Thyroid gland (tissue), 4 donors: ENCODE measurements at regions not wholly inside any gene's neighbourhood (a gene's known extent, or its start where the extent isn't known, plus 50 kb on each side); places are given as distances from the start of the nearest gene placed in this dataset.
"Not testable (repeated sequence)": the region's sequence is repeated elsewhere in the genome, so short reads cannot be mapped to it uniquely, and the experiment has no call there.

Experiments used
- DNase-seq, 2 donors: peaks; one replicate each; pipeline ENCODE4 v3.0.0-alpha.2; 2019
- H3K27ac ChIP-seq, 3 donors: fragments of 200-600 bp; sonication (generic); 1 replicate in 2 of 3; 2 replicates in 1 of 3; pipeline ENCODE4 v1.5.1; 2016 to 2019; ENCODE audit warnings: mild to moderate bottlenecking in 1 of 3, moderate library complexity in 1 of 3
- H3K27me3 ChIP-seq: fragments of 200-600 bp; sonication (generic); one replicate; pipeline ENCODE4 v1.5.1; 2019
- H3K36me3 ChIP-seq, 2 donors: fragments of 200-600 bp; sonication (generic); one replicate each; pipeline ENCODE4 v1.5.1; 2016 to 2019
- H3K4me1 ChIP-seq, 2 donors: fragments of 200-600 bp; sonication (generic); one replicate each; pipeline ENCODE4 v1.5.1; 2017 to 2019
- H3K4me3 ChIP-seq, 3 donors: fragments of 200-600 bp; sonication (generic); replicated peaks in 1 of 3; 1 replicate in 2 of 3; 2 replicates in 1 of 3; pipeline ENCODE4 v1.5.1; 2016; ENCODE audit warnings: mild to moderate bottlenecking in 1 of 3
- H3K9me3 ChIP-seq: fragments of 200-600 bp; sonication (generic); one replicate; pipeline ENCODE4 v1.5.1; 2017
- POLR2A ChIP-seq, 2 donors: fragments of 450-650 bp; IDR thresholded peaks; one replicate each; pipeline ENCODE4 v1.6.1; 2017; ENCODE audit warnings: antibody characterized with exemption in 2 of 2, mild to moderate bottlenecking in 2 of 2, moderate library complexity in 1 of 2
- WGBS, 2 donors: methylation state at CpG; one replicate each; pipeline ENCODE4 v1.1.5; 2017; 5-methylcytosine and 5-hydroxymethylcytosine counted together
- intact Hi-C: fragments of 100-400 bp; cut with DNase I; formaldehyde crosslinking; loops from one replicate; pipeline ENCODE4 v1.15.1; 2023
- TF ChIP-seq, protein P1 (sequence below), 6 experiments: fragments of 200-600 bp in 3 of 6; fragments of 450-650 bp in 3 of 6; sonication (generic) in 3 of 6; IDR thresholded peaks; one replicate each; pipeline ENCODE4 v1.5.1; 2016 to 2019; ENCODE audit warnings: antibody characterized with exemption in 6 of 6, mild to moderate bottlenecking in 2 of 6, inconsistent platforms in 1 of 6, moderate library complexity in 1 of 6

DNA sequence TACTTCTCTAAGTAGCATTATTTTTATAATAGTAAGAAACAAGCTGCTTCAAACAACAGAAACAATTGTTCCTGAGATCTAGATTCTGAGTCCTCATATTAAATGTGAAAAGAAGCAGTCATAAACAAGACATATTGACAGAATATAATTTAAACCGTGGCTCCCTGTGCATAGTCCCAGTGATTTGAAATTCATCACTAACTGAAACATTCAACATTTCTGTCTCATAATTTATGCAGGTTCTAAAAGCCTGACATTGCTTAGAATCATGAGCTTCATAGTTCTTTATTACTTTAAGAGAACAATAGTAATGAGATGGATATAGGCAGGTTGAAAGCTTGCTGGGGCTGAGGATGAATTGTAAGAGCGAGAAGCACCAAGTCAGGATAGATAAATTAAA lies 375.5 kb upstream of the MAGEB18 start:
- WGBS, 2 donors = 82 to 89% methylated on average over 2 of the region's 2 CpGs
- intact Hi-C loops = no loop called here

DNA sequence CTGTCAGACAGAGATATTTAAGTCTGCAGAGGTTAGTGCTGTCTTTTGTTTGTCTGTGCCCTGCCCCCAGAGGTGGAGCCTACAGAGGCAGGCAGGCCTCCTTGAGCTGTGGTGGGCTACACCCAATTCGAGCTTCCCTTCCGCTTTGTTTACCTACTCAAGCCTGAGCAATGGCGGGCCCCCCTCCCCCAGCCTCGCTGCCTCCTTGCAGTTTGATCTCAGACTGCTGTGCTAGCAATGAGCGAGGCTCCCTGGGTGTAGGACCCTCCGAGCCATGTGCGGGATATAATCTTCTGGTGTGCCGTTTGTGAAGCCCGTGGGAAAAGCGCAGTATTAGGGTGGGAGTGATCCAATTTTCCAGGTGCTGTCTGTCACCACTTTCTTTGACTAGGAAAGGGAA lies 366.3 kb upstream of the MAGEB18 start:
- WGBS, 2 donors = 89 to 95% methylated on average over 8 to 9 of the region's 10 CpGs
- DNase-seq, H3K9me3 ChIP-seq, H3K27me3 ChIP-seq, H3K4me1 ChIP-seq, H3K36me3 ChIP-seq, H3K27ac ChIP-seq, intact Hi-C loops, H3K4me3 ChIP-seq: not testable (repeated sequence)

More for the DNA sequence above, 375.5 kb upstream of the MAGEB18 start:
- Histone ChIP-seq H3K36me3 (no peaks in the 10 kb centered on the region), H3K9me3 (no peaks in the 10 kb centered on the region), H3K27ac (no peak overlapping the region), H3K27me3 (no peaks in the 10 kb centered on the region), H3K4me1 (no peaks in the 10 kb centered on the region), H3K4me3 (no peak overlapping the region)
- DNase-seq = no peak
- TF ChIP-seq, protein P1, sequence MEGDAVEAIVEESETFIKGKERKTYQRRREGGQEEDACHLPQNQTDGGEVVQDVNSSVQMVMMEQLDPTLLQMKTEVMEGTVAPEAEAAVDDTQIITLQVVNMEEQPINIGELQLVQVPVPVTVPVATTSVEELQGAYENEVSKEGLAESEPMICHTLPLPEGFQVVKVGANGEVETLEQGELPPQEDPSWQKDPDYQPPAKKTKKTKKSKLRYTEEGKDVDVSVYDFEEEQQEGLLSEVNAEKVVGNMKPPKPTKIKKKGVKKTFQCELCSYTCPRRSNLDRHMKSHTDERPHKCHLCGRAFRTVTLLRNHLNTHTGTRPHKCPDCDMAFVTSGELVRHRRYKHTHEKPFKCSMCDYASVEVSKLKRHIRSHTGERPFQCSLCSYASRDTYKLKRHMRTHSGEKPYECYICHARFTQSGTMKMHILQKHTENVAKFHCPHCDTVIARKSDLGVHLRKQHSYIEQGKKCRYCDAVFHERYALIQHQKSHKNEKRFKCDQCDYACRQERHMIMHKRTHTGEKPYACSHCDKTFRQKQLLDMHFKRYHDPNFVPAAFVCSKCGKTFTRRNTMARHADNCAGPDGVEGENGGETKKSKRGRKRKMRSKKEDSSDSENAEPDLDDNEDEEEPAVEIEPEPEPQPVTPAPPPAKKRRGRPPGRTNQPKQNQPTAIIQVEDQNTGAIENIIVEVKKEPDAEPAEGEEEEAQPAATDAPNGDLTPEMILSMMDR (IDR thresholded peaks at IDR 0.05) = no peak
- no peak for TF ChIP-seq POLR2A (IDR thresholded peaks at IDR 0.05)

DNA sequence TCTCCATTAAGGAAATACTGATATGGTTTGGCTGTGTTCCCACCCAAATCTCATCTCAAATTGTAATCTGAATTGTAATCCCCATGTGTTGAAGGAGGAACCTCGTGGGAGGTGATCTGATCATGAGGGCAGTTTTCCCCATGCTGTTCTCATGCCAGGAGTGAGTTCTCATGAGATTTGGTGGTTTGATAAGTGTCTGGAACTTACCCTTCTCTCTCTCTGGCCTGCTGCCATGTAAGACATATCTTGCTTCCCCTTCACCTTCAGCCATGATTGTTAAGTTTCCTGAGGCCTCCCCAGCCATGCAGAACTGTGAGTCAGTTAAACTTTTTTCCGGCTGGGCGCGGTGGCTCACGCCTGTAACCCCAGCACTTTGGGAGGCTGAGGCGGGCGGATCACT lies 340.3 kb upstream of the MAGEB18 start:
- DNase-seq, H3K27me3 ChIP-seq, H3K36me3 ChIP-seq, intact Hi-C loops, H3K9me3 ChIP-seq, H3K4me1 ChIP-seq, H3K4me3 ChIP-seq, H3K27ac ChIP-seq: not testable (repeated sequence)
- 44 to 68% methylated on average over 1 to 3 of the region's 7 CpGs for WGBS, 2 donors

DNA sequence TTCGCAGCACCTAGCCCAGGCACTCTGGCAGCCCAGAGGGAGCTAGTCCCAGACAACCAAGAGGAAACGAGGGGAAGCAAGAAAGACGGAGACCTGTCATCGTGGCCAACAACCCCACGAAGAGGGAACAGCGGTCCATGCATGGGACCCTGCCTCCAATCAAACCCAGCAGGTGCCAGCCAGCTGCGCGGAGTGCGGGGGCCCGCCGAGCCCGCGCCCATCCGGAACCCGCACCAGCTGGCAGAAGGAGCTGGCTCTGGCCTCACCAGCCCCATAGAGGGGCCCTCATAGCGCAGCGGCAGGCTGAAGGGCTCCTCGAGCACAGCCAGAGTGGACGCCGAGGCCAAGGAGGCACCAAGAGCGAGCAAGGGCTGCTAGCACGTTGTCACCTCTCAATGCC lies 332.4 kb upstream of the MAGEB18 start:
- Histone ChIP-seq H3K4me1 (no peaks in the 10 kb centered on the region), H3K27ac (no peak overlapping the region), H3K9me3 (no peaks in the 10 kb centered on the region), H3K4me3 (no peak overlapping the region), H3K27me3 (no peaks in the 10 kb centered on the region), H3K36me3 (no peaks in the 10 kb centered on the region)
- intact Hi-C loops = no loop called here
- no peak for TF ChIP-seq POLR2A (IDR thresholded peaks at IDR 0.05)
- TF ChIP-seq, protein P1 (IDR thresholded peaks at IDR 0.05) = no peak
- 91% methylated on average over 13 of the region's 22 CpGs; no CpG with 5 or more reads in 1 of the 2 donors for WGBS, 2 donors
- DNase-seq = no peak

DNA sequence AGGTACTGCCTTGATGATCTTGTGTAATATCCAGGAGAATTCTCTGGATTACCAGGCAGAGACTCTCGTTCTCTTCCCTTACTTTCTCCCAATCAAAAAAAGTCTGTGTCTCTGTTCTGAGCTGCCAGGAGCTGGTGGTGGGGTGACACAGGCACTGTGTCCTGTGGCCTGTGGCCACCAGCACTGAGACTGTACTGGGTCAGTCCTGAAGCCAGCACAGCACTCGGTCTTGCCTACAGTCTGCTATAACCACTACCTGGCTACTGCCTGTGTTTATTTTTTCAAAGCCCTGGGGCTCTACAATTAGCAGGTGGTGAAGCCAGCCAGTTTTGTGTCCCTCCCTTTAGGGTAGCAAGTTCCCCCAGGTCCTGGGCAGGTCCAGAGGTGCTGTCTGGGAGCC lies 331.1 kb upstream of the MAGEB18 start:
- H3K4me1 ChIP-seq = no peaks in the 10 kb centered on the region
- no peaks in the 10 kb centered on the region for H3K9me3 ChIP-seq
- 83 to 91% methylated on average over 2 of the region's 2 CpGs for WGBS, 2 donors
- TF ChIP-seq POLR2A (IDR thresholded peaks at IDR 0.05) = no peak
- TF ChIP-seq, protein P1 (IDR thresholded peaks at IDR 0.05) = no peak
- H3K27ac ChIP-seq = no peak overlapping the region
- H3K4me3 ChIP-seq = no peak overlapping the region
- intact Hi-C loops = no loop called here
- DNase-seq = no peak
- H3K27me3 ChIP-seq = no peaks in the 10 kb centered on the region
- H3K36me3 ChIP-seq = no peaks in the 10 kb centered on the region

DNA sequence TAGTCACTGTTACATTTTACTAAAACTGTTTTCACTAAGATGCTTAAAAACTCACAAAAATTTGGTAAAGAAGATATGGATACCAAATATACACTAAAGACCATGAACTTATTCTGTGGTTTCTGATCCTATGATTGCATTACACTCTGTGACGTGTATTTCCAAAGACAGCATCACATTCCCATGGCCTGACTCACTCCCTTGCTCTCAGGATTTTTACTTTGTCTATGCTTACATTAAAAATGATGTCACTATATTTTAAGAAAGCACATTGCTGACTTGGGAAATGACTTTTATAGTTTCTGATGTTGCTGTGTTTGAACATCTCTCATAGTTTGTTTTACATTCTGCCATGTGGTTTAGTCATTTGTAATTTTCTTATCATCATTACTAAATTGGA lies 327.9 kb upstream of the MAGEB18 start:
- Histone ChIP-seq H3K4me1 (no peaks in the 10 kb centered on the region), H3K27ac (no peak overlapping the region), H3K9me3 (no peaks in the 10 kb centered on the region), H3K36me3 (no peaks in the 10 kb centered on the region), H3K27me3 (no peaks in the 10 kb centered on the region), H3K4me3 (no peak overlapping the region)
- 65 to 67% methylated on average over 1 of the region's 1 CpG for WGBS, 2 donors
- DNase-seq = no peak
- intact Hi-C loops = no loop called here
- TF ChIP-seq POLR2A (IDR thresholded peaks at IDR 0.05) = no peak
- TF ChIP-seq, protein P1 (IDR thresholded peaks at IDR 0.05) = no peak
